NCI-H2227 (cell line): ENCODE measurements at regions not wholly inside any gene's neighbourhood (a gene's known extent, or its start where the extent isn't known, plus 50 kb on each side); places are given as distances from the start of the nearest gene placed in this dataset.
"Not testable (repeated sequence)": the region's sequence is repeated elsewhere in the genome, so short reads cannot be mapped to it uniquely, and the experiment has no call there.

ENCODE experiments used
- DNase-seq: peaks from one replicate; lab custom pipeline; 2025; ENCODE audit not compliant: unreplicated experiment; lab: John Stamatoyannopoulos, UW

DNA sequence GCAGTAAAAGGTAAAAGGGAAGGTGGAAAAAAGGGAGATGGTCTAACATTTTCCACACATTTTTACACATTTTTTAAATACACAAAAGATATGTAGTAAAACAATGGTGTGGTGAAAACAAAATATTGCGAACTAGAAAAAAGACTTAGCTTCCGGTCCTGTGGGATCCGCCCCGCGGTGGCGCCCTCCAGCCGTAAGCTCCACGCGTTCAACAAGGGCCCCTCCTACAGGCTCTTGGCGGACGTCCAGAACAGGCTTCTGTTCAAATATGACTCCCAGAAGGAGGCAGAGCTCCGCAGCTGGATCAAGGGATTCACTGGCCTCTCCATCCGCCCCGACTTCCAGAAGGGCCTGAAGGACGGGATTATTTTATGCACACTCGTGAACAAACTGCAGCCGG is 134.1 kb upstream of the TEKT4 start:
- DNase-seq = peak; percentile 16

DNA sequence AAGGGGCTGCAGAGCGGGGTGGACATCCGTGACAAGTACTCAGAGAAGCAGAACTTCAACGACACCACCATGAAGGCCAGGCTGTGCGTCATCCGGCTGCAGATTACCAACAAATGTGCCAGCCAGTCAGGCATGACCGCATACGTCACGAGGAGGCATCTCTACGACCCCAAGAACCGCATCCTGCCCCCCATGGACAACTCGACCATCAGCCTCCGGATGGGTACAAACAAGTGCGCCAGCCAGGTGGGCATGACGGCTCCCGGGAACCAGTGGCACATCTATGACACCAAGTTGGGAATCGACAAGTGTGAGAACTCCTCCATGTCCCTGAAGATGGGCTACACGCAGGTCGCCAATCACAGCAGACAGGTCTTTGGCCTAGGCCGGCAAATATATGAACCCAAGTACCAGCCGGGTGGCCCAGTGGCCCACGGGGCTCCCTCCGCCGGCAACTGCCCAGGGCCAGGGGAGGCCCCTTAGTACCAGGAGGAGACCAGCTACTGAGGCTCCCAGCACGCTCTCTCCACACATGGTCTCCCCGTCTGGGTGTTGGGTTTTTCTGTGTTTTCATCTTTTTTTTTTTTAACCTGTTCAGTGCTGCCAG is 133.4 kb upstream of the TEKT4 start:
- not testable (repeated sequence) for DNase-seq

DNA sequence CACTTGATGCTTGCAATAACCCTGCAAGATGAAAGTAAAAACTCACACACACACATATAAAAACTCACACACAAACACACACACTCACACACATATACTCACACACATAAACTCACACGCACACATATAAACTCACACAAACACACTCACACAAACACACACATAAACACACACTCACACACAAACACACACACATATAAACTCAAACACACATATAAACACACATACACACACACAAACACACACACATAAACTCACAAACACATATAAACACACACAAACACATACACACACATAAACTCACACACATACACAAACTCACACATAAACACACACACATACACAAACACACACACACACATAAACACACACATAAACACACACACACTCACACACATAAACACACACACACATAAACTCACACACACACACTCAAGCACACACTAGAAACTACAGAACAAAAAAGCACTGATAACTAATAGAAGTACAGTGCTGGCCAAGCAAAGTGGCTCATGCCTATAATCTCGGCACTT is 117.7 kb upstream of the TEKT4 start:
- no peak for DNase-seq

DNA sequence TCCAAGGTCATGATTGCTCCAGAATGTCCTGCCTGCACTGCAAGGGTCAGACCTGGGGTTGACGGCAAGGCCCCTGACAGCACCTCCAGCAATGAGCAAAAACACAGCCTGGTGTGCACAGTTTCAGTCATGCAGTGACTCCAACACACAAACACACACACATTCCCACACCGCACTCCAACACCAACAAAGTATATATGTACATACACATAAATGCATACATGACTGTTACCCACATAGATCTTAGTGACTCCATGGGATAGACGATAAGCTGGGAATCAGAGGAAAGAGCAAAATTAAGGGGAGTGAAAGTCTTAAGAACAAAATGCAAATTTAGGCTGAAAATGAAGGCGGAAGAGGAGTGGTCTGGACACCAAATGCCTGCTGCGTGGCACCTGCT is 112.7 kb upstream of the TEKT4 start:
- no peak for DNase-seq

DNA sequence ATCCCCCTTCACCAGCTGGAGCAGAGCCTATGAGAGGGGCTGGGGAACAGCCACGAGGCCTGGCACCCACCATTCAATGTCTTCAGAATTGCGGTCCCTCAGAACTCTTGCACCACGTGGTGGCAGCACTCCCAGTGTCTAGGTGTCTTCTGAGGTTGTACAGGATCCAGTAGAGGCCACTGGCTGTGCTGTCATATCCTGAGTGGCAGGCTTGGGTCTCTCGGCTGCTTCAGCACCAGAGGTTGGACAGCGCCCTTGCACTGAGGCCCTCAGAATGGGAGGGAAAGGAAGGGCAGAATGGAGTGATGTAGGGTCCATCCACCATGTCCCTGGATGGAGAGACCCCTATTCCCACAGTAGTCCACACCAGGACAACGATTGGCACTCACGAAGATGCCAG is 112.0 kb upstream of the TEKT4 start:
- DNase-seq = no peak

DNA sequence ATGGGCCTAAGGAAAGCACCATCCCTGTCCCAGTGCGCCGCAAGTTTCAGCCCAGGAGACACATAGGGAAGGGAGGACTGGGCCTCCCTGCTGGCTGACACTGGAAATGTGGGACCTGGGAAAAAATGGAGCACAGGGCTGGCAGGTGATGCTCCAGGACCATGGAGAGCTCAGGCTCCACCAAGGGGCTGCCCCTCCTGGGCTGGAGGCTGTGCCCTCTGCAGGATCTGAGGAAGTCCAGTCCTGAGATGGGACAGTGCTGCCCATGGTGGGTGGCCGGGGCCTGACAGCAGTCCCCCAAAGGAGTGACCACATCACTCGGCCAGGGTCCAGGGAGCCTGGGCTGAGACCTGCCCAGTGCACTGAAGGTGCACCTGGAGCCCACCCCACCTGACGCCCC is 108.6 kb upstream of the TEKT4 start:
- no peak for DNase-seq

DNA sequence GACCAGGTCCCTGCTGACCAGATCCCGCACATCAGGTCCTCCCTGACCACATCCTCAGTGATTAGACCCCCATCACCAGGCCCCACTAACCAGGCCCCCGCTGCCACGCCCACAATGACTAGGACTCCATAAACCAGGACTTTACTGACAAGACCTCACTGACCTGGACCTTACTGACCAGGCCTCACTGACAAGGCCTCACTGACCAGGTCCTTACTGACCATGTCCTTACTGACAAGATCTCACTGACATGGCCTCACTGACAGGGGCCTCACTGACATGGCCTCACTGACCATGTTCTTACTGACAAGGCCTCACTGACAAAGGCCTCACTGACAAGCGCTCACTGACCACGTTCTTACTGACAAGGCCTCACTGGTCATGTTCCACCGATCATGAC is 107.9 kb upstream of the TEKT4 start:
- DNase-seq = no peak

DNA sequence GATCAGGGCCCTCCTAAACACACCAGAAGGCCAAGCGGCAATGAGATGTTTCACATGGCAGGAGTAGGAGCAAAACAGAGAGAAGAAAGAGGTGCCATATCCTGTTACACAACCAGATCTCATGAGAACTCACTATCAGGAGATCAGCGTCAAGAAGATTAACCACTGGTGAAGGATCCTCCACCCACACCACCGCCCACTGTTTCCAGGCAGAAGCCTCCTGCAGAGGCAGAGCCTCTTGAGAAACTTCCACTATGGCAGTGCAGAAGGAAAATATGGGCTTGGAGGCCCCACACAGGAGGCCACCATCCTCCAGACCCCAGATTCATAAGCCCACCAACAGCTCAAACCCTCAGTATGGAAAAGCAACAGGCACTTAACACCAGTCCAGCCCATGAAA is 106.9 kb upstream of the TEKT4 start:
- not testable (repeated sequence) for DNase-seq

DNA sequence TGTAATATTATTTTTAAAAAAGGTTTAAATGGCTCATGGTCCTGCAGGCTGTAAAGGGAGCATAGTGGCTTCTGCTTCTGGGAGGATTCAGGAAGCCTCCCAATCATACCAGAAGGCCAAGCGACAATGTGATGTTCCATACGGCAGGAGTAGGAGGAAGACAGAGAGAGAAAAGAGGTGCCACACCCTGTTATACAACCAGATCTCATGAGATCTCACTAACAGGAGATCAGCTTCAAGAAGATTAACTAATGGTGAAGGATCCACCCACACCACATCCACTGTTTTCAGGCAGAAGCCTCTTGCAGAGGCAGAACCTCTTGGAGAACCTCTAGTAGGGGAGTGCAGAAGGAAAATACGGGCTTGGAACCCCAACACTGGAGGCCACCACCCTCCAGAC is 103.9 kb upstream of the TEKT4 start:
- no peak for DNase-seq

DNA sequence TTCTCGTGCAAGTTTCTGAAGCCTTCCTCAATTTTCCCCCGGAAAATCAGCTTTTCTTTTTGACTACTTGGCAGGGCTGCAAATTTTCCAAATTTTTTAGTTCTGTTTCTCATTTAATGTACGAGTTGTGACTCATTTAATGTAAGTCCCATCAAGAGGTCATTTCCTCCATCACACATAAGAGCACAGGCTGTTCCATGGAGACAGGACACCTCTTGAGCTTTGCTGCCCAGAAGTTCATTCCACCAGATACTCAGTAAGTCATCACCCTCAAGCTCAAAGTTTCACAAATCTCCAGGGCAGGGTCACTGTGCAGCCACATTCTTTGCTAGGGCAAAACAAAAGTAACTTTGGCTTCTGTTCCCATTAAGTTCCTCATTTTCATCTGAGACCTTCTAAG is 101.5 kb upstream of the TEKT4 start:
- DNase-seq = no peak

DNA sequence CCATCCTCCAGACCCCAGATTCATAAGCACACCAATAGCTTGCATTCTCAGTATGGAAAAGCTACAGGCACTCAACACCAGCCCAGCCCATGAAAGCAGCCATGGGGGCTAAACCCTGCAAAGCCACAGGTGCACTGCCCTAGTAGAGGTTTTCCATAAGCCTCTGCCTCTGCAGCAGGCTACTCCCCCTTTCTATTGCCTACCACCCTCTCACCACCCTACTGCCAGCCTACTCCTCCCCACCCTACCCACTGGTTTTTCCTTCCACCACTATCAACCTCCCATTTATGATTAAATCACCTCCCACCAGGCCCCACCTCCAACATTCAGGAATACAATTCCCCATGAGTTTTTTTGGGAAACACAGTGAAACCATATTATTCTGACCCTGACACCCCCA is 96.4 kb upstream of the TEKT4 start:
- no peak for DNase-seq

DNA sequence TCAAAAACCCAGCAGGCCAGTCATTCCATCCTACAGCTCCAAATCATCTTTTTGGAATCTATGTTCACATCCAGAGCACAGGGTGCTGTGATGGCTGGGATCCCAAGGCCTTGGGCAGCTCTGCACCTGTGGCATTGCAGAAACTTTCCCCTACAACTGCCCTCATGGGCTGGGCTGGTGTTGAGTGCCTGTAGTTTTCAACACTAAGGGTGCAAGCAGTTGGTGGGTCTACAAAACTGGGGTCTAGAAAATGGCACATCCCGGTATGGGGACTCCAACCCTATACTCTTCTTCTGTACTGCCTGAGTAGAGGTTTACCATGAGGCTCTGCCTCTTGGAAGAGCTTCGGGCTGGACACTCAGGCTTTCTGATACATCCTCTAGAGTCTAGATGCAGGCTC is 95.2 kb upstream of the TEKT4 start:
- DNase-seq = no peak

DNA sequence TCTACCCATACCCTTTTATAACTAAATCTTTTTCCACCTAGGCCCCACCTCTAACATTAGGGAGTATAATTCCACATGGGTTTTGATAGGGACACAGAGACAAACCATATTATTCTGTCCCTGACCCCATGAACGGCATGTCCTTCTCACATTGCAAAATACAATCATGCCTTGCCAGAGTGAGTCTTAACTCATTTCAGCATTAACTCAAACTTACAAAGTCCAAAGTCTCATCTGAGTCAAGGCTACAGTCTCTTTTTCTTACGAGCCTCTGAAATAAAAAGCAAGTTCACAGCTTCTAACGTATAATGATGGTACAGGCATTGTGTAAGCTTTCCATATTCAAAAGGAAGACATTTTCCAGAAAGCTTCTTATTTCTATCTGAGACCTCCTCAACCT is 86.1 kb upstream of the TEKT4 start:
- DNase-seq = not testable (repeated sequence)

DNA sequence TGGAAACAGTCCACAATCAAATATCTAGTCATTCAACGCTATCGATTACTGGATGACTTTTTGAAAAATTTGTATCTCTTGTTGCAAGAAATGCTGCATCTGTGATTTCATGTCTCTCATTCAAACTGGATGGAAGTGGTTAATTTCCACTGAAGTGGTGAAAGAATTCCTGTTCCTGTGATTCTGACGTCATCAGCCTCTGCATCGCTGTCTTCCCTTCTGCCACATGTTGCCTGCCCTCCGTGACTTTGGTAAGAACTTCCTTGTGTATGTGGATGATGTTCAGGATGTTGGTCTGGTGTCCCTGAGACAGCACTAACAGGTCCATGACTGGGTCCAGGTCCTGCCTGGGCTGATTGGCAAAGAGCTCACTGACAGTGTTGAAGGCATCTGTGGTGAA is 84.8 kb upstream of the TEKT4 start:
- not testable (repeated sequence) for DNase-seq

DNA sequence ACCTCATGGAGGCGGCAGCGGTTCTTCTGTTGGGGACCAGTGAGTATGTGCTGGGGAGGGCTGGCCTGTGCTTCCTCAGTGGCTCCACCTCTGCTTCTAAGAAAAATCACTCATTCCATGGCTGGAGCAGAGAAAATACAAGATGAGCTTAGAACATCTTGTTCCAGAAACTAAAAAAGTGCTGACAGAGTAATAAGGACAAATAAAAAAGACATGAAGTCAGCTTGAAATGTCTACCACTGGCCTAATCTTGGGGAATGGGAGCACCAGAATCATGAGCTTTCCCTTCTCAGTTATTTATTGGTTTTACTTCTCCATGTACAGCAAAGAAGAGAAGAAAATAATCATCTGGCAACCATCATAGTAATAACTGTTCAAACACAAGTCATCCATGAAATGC is 81.1 kb upstream of the TEKT4 start:
- not testable (repeated sequence) for DNase-seq

DNA sequence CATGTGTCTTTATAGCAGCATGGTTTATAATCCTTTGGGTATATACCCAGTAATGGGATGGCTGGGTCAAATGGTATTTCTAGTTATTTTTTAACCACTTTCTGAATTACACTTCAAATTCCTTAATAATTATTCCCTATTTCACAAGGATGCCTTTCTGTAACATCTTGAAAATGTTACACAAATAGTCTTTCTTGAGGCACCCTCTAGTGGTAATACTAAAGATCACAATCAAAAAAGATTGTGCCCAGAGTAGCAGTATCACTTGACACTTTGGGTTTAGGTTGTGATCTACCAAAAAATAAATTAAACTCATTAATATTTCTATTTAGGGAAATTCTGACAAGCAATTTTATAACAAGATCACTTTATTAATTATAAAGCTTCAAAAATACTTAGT is 74.0 kb upstream of the TEKT4 start:
- peak; percentile 2 for DNase-seq
